PC-9 (cell line): ENCODE measurements at regions not wholly inside any gene's neighbourhood (a gene's known extent, or its start where the extent isn't known, plus 50 kb on each side); places are given as distances from the start of the nearest gene placed in this dataset.

Source experiments
- CTCF ChIP-seq: fragments of 200-600 bp; sonication (generic); conservative IDR thresholded peaks from 2 replicates; pipeline ENCODE4 v1.6.1; 2017; ENCODE audit warnings: mixed run types, antibody characterized with exemption, mild to moderate bottlenecking, moderate library complexity
- EZH2 ChIP-seq: fragments of 200-600 bp; sonication (generic); IDR thresholded peaks from 2 replicates; pipeline ENCODE4 v1.8.0; 2017; ENCODE audit warnings: antibody characterized with exemption, low read depth

- TF ChIP-seq CTCF (no peak), EZH2 (no peak)
Measured at GRCh38 chr16:66194866-66195265, 171.6 kb upstream of the CDH5 start.
